ENCODE measurements at regions not wholly inside any gene's neighbourhood (a gene's known extent, or its start where the extent isn't known, plus 50 kb on each side); places are given as distances from the start of the nearest gene placed in this dataset.
"Not testable (repeated sequence)": the region's sequence is repeated elsewhere in the genome, so short reads cannot be mapped to it uniquely, and the experiment has no call there.

DNA sequence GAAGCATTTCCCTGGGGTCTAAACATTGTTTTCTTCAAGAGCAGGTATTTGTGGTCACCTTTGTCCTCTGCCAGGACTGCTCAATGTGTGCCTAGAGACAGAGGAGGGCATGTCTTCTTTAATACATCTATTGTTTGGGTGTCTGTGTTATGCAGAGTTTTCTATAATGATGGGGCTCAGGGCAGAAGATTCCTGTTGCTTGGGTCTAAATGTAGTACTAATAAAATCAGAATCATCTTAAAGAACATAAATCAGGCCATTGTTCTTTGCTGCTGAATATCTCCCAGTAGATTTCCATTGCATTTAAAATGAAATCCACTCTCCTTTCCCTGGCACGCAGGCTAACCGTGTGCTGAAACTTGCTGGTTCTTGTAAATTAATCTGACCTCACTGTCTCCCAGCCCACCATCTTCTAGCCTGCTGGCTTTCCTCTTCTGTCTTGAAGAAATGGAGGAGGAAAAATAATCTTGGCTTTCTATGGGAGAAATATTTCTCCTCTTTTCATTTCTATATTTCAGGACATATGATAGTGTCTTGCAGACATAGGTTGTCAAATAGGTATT, 1396.8 kb downstream of the GATA3 start (continued):
- TF ChIP-seq EGR1 (IDR thresholded peaks at IDR 0.05; ENCODE audit: low read depth in 2 of 2) = no peak
- TF ChIP-seq HNF4A (conservative IDR thresholded peaks at IDR 0.05) = no peak
- TF ChIP-seq RXRA (IDR thresholded peaks at IDR 0.05) = no peak
- TF ChIP-seq, protein P1, sequence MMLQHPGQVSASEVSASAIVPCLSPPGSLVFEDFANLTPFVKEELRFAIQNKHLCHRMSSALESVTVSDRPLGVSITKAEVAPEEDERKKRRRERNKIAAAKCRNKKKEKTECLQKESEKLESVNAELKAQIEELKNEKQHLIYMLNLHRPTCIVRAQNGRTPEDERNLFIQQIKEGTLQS (IDR thresholded peaks at IDR 0.05) = no peak
- no peak for TF ChIP-seq YY1 (IDR thresholded peaks at IDR 0.05)
- no peak for TF ChIP-seq GABPA (IDR thresholded peaks at IDR 0.05 in 1 of 2, conservative IDR thresholded peaks at IDR 0.05 in 1 of 2)
- no peak for TF ChIP-seq SP1 (IDR thresholded peaks at IDR 0.05)

- no peak overlapping the region for H3K9ac ChIP-seq (ENCODE audit: low read depth in 1 of 2, low read length in 2 of 2)
- peaks cover 0 to 3% (median 0%) of the 10 kb centered on the region in 4 donors for H3K9me3 ChIP-seq (ENCODE audit: control insufficient read depth in 4 of 4, low read length in 3 of 4)
- TF ChIP-seq TAF1 (conservative IDR thresholded peaks at IDR 0.05) (no peak), JUND (IDR thresholded peaks at IDR 0.05) (no peak), RXRA (IDR thresholded peaks at IDR 0.05) (no peak)
- no peak for DNase-seq (ENCODE audit: low spot score)
- WGBS = 57% methylated on average over 1 of the region's 1 CpG
- H3K27ac ChIP-seq (ENCODE audit: low read depth in 1 of 2, low read length in 2 of 2) = no peak overlapping the region
- H3K27me3 ChIP-seq (ENCODE audit: control insufficient read depth in 4 of 4, insufficient read depth in 4 of 4, low read length in 3 of 4) = no peaks in the 10 kb centered on the region
- no peaks in the 10 kb centered on the region for H3K4me1 ChIP-seq (ENCODE audit: control insufficient read depth in 4 of 4, insufficient read depth in 4 of 4, low read length in 3 of 4)
- H3K4me3 ChIP-seq (ENCODE audit: low read depth in 1 of 3, low read length in 3 of 3) = no peak overlapping the region
- no peaks in the 10 kb centered on the region for H3K36me3 ChIP-seq (ENCODE audit: control insufficient read depth in 4 of 4, insufficient read depth in 3 of 4, low read depth in 1 of 4, low read length in 3 of 4)
Measured at GRCh38 chr10:9452056-9452455, 1397.6 kb downstream of the GATA3 start.

DNA sequence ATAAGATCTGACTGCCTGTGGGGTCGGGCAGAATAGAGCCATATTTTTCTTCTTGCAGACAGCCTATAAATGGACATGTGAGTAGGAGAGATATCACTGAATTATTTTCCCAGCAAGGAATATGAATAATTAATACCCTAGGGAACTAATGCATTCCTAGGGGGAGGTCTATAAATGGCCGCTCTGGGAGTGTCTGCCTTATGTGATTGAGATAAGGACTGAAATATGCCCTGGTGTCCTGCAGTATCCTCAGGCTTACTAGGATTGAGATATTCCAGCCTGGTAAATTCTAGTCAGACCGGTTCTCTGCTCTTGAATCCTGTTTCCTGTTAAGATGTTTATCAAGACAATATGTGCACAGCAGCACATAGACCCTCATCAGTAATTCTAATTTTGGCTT, 1399.4 kb downstream of the GATA3 start:
- H3K9me3 ChIP-seq (ENCODE audit: control insufficient read depth in 4 of 4, low read length in 3 of 4); H3K27me3 ChIP-seq (ENCODE audit: control insufficient read depth in 4 of 4, insufficient read depth in 4 of 4, low read length in 3 of 4); DNase-seq (ENCODE audit: low spot score); H3K9ac ChIP-seq (ENCODE audit: low read depth in 1 of 2, low read length in 2 of 2); H3K36me3 ChIP-seq (ENCODE audit: control insufficient read depth in 4 of 4, insufficient read depth in 3 of 4, low read depth in 1 of 4, low read length in 3 of 4); H3K27ac ChIP-seq (ENCODE audit: low read depth in 1 of 2, low read length in 2 of 2); H3K4me1 ChIP-seq (ENCODE audit: control insufficient read depth in 4 of 4, insufficient read depth in 4 of 4, low read length in 3 of 4); H3K4me3 ChIP-seq (ENCODE audit: low read depth in 1 of 3, low read length in 3 of 3): not testable (repeated sequence)
- 70% methylated on average over 3 of the region's 3 CpGs for WGBS

- no peak overlapping the region for H3K27ac ChIP-seq (ENCODE audit: low read depth in 1 of 2, low read length in 2 of 2)
- TF ChIP-seq TAF1 (conservative IDR thresholded peaks at IDR 0.05) (no peak), GABPA (IDR thresholded peaks at IDR 0.05 in 1 of 2, conservative IDR thresholded peaks at IDR 0.05 in 1 of 2) (no peak), HNF4A (conservative IDR thresholded peaks at IDR 0.05) (no peak), NR2F2 (IDR thresholded peaks at IDR 0.05) (no peak), FOXA2 (IDR thresholded peaks at IDR 0.05) (no peak)
- TF ChIP-seq, protein P2, sequence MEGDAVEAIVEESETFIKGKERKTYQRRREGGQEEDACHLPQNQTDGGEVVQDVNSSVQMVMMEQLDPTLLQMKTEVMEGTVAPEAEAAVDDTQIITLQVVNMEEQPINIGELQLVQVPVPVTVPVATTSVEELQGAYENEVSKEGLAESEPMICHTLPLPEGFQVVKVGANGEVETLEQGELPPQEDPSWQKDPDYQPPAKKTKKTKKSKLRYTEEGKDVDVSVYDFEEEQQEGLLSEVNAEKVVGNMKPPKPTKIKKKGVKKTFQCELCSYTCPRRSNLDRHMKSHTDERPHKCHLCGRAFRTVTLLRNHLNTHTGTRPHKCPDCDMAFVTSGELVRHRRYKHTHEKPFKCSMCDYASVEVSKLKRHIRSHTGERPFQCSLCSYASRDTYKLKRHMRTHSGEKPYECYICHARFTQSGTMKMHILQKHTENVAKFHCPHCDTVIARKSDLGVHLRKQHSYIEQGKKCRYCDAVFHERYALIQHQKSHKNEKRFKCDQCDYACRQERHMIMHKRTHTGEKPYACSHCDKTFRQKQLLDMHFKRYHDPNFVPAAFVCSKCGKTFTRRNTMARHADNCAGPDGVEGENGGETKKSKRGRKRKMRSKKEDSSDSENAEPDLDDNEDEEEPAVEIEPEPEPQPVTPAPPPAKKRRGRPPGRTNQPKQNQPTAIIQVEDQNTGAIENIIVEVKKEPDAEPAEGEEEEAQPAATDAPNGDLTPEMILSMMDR (IDR thresholded peaks at IDR 0.05; ENCODE audit: low read depth, low read length, missing input control) = no peak
- no peak for DNase-seq (ENCODE audit: low spot score)
- WGBS = 67% methylated on average over 2 of the region's 2 CpGs
- H3K9ac ChIP-seq (ENCODE audit: low read depth in 1 of 2, low read length in 2 of 2) = no peak overlapping the region
- H3K4me1 ChIP-seq (ENCODE audit: control insufficient read depth in 4 of 4, insufficient read depth in 4 of 4, low read length in 3 of 4) = no peaks in the 10 kb centered on the region
- H3K9me3 ChIP-seq (ENCODE audit: control insufficient read depth in 4 of 4, low read length in 3 of 4) = no peaks in the 10 kb centered on the region
- no peaks in the 10 kb centered on the region for H3K36me3 ChIP-seq (ENCODE audit: control insufficient read depth in 4 of 4, insufficient read depth in 3 of 4, low read depth in 1 of 4, low read length in 3 of 4)
- no peak overlapping the region for H3K4me3 ChIP-seq (ENCODE audit: low read depth in 1 of 3, low read length in 3 of 3)
- no peaks in the 10 kb centered on the region for H3K27me3 ChIP-seq (ENCODE audit: control insufficient read depth in 4 of 4, insufficient read depth in 4 of 4, low read length in 3 of 4)
Measured at GRCh38 chr10:9469663-9470205, 1415.2 kb downstream of the GATA3 start.
